ENCODE measurements at regions not wholly inside any gene's neighbourhood (a gene's known extent, or its start where the extent isn't known, plus 50 kb on each side); places are given as distances from the start of the nearest gene placed in this dataset.

DNA sequence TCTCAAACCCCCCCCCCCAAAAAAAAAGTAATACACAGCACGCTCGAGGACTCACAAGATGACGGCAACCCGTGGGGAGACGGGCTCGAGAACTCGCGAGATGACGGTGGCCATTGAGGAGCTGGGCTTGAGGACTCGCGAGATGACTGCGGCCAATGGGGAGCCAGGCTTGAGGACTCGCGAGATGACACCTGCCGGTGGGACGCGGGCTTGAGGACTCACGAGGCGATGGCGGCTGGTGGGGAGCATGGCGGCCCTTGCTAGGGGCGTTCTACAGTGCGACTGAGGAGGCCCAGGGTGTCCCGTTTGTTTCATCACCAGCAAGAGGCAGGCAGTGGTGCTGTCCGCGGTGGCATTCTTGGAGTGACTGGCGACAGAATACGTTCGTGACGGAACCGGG, 172.4 kb upstream of the MAGEB16 start:
- H3K4me2 ChIP-seq (ENCODE audit: low read depth, low read length), result no peak overlapping the region
- POLR2A ChIA-PET, result no interaction called here
- DNase-seq (ENCODE audit: low spot score) (no peak), FAIRE-seq (no peak), ATAC-seq (no peak)
- no peak overlapping the region for H3K4me3 ChIP-seq (replicated peaks in 1 of 3; ENCODE audit: insufficient read depth in 1 of 3, low read depth in 2 of 3, low read length in 3 of 3)
- WGBS (ENCODE audit: low lambda C conversion rate), result 91% methylated on average over 21 of the region's 31 CpGs
- in situ Hi-C loops (cut with HindIII; ENCODE audit: extremely low pct_ligation_motif_present, low pct_unique_long_range_greater_than_20kb), result no loop called here
- no peaks in the 10 kb centered on the region for H3K4me1 ChIP-seq (ENCODE audit: insufficient read depth, low read length)
- no peak overlapping the region for H2AFZ ChIP-seq (ENCODE audit: low read length)
- H3K36me3 ChIP-seq (replicated peaks in 1 of 2; ENCODE audit: control insufficient read depth in 1 of 2, insufficient read depth in 2 of 2, low read length in 2 of 2), result no peaks in the 10 kb centered on the region
- CTCF ChIA-PET (ENCODE audit: low intra/inter-chr PET ratio, low total read pairs), result no interaction called here
- H3K27ac ChIP-seq (ENCODE audit: extremely low read length, insufficient read depth, low read length), result no peak overlapping the region
- no peaks in the 10 kb centered on the region for H3K9me3 ChIP-seq (ENCODE audit: low read length)
- H4K20me1 ChIP-seq (ENCODE audit: insufficient read depth, low read length), result no peaks in the 10 kb centered on the region
- intact Hi-C loops (cut with micrococcal nuclease; ENCODE audit: unreplicated experiment), result no loop called here
- no TSS peak for BruUV-seq (replicated peaks)
- no peaks in the 10 kb centered on the region for H3K79me2 ChIP-seq (ENCODE audit: insufficient read depth, low read length)
- H3K9ac ChIP-seq (ENCODE audit: insufficient read depth, low read depth, low read length), result no peak overlapping the region
- H3K27me3 ChIP-seq (ENCODE audit: control insufficient read depth in 1 of 2, insufficient read depth in 2 of 2, low read length in 2 of 2), result no peaks in the 10 kb centered on the region
- TF ChIP-seq, protein P1, sequence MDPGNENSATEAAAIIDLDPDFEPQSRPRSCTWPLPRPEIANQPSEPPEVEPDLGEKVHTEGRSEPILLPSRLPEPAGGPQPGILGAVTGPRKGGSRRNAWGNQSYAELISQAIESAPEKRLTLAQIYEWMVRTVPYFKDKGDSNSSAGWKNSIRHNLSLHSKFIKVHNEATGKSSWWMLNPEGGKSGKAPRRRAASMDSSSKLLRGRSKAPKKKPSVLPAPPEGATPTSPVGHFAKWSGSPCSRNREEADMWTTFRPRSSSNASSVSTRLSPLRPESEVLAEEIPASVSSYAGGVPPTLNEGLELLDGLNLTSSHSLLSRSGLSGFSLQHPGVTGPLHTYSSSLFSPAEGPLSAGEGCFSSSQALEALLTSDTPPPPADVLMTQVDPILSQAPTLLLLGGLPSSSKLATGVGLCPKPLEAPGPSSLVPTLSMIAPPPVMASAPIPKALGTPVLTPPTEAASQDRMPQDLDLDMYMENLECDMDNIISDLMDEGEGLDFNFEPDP (CRISPR knock-in tag; conservative IDR thresholded peaks at IDR 0.05), result no peak
- TF ChIP-seq, protein P2, sequence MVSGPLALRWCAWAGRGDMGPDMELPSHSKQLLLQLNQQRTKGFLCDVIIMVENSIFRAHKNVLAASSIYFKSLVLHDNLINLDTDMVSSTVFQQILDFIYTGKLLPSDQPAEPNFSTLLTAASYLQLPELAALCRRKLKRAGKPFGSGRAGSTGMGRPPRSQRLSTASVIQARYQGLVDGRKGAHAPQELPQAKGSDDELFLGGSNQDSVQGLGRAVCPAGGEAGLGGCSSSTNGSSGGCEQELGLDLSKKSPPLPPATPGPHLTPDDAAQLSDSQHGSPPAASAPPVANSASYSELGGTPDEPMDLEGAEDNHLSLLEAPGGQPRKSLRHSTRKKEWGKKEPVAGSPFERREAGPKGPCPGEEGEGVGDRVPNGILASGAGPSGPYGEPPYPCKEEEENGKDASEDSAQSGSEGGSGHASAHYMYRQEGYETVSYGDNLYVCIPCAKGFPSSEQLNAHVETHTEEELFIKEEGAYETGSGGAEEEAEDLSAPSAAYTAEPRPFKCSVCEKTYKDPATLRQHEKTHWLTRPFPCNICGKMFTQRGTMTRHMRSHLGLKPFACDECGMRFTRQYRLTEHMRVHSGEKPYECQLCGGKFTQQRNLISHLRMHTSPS (CRISPR knock-in tag; IDR thresholded peaks at IDR 0.05; ENCODE audit: low read depth), result no peak
- TF ChIP-seq U2AF2 (IDR thresholded peaks at IDR 0.05; ENCODE audit: low read depth, low read length), result no peak
- no peak for TF ChIP-seq ZNF772 (CRISPR knock-in tag; IDR thresholded peaks at IDR 0.05)
- TF ChIP-seq ELF4 (CRISPR knock-in tag; IDR thresholded peaks at IDR 0.05; ENCODE audit: borderline replicate concordance), result no peak
- TF ChIP-seq DPF2 (CRISPR knock-in tag; IDR thresholded peaks at IDR 0.05; ENCODE audit: borderline replicate concordance, low read depth), result no peak
- no peak for TF ChIP-seq ZNF773 (CRISPR knock-in tag; IDR thresholded peaks at IDR 0.05; ENCODE audit: borderline replicate concordance)
- TF ChIP-seq, protein P3, sequence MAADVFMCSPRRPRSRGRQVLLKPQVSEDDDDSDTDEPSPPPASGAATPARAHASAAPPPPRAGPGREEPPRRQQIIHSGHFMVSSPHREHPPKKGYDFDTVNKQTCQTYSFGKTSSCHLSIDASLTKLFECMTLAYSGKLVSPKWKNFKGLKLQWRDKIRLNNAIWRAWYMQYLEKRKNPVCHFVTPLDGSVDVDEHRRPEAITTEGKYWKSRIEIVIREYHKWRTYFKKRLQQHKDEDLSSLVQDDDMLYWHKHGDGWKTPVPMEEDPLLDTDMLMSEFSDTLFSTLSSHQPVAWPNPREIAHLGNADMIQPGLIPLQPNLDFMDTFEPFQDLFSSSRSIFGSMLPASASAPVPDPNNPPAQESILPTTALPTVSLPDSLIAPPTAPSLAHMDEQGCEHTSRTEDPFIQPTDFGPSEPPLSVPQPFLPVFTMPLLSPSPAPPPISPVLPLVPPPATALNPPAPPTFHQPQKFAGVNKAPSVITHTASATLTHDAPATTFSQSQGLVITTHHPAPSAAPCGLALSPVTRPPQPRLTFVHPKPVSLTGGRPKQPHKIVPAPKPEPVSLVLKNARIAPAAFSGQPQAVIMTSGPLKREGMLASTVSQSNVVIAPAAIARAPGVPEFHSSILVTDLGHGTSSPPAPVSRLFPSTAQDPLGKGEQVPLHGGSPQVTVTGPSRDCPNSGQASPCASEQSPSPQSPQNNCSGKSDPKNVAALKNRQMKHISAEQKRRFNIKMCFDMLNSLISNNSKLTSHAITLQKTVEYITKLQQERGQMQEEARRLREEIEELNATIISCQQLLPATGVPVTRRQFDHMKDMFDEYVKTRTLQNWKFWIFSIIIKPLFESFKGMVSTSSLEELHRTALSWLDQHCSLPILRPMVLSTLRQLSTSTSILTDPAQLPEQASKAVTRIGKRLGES (CRISPR knock-in tag; IDR thresholded peaks at IDR 0.05; ENCODE audit: borderline replicate concordance), result no peak
- no peak for TF ChIP-seq ZNF33A (CRISPR knock-in tag; IDR thresholded peaks at IDR 0.05; ENCODE audit: borderline replicate concordance)
- TF ChIP-seq, protein P4, sequence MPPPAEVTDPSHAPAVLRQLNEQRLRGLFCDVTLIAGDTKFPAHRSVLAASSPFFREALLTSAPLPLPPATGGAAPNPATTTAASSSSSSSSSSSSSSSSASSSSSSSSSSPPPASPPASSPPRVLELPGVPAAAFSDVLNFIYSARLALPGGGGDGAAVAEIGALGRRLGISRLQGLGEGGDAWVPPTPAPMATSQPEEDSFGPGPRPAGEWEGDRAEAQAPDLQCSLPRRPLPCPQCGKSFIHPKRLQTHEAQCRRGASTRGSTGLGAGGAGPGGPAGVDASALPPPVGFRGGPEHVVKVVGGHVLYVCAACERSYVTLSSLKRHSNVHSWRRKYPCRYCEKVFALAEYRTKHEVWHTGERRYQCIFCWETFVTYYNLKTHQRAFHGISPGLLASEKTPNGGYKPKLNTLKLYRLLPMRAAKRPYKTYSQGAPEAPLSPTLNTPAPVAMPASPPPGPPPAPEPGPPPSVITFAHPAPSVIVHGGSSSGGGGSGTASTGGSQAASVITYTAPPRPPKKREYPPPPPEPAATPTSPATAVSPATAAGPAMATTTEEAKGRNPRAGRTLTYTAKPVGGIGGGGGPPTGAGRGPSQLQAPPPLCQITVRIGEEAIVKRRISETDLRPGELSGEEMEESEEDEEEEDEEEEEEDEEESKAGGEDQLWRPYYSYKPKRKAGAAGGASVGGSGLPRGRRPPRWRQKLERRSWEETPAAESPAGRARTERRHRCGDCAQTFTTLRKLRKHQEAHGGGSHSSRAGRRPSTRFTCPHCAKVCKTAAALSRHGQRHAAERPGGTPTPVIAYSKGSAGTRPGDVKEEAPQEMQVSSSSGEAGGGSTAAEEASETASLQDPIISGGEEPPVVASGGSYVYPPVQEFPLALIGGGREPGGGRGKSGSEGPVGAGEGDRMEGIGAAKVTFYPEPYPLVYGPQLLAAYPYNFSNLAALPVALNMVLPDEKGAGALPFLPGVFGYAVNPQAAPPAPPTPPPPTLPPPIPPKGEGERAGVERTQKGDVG (CRISPR knock-in tag; IDR thresholded peaks at IDR 0.05; ENCODE audit: borderline replicate concordance), result no peak
- TF ChIP-seq SMAD9 (CRISPR knock-in tag; IDR thresholded peaks at IDR 0.05), result no peak

All from HepG2 (cell line).